CD4-positive, alpha-beta T cell treated with Interleukin-6 for 4 hours (primary cell): ENCODE measurements at regions not wholly inside any gene's neighbourhood (a gene's known extent, or its start where the extent isn't known, plus 50 kb on each side); places are given as distances from the start of the nearest gene placed in this dataset.
A peak's percentile ranks its signal among the peaks of the same experiment; 100 is the strongest.
"Not testable (repeated sequence)": the region's sequence is repeated elsewhere in the genome, so short reads cannot be mapped to it uniquely, and the experiment has no call there.

Experiments used
- DNase-seq: peaks from one replicate; pipeline ENCODE4 v3.0.0-alpha.2; 2020; ENCODE audit warnings: mixed read lengths

GRCh38 chr1:31485166-31485565 is 72.2 kb downstream of the SERINC2 start:
- no peak for DNase-seq

GRCh38 chr1:31487143-31487542 is 74.1 kb downstream of the SERINC2 start:
- no peak for DNase-seq

- no peak for DNase-seq
Measured at GRCh38 chr1:31487721-31488293, 74.8 kb downstream of the SERINC2 start.

GRCh38 chr1:31488528-31488927 is 75.5 kb downstream of the SERINC2 start:
- DNase-seq = no peak

GRCh38 chr1:31489575-31489974 is 76.6 kb downstream of the SERINC2 start:
- DNase-seq = not testable (repeated sequence)

GRCh38 chr1:31490596-31490995 is 77.6 kb downstream of the SERINC2 start:
- not testable (repeated sequence) for DNase-seq

GRCh38 chr1:31495351-31495750 is 81.0 kb upstream of the TINAGL1 start:
- not testable (repeated sequence) for DNase-seq

GRCh38 chr1:31495770-31496169 is 80.5 kb upstream of the TINAGL1 start:
- not testable (repeated sequence) for DNase-seq

GRCh38 chr1:31497601-31498000 is 78.7 kb upstream of the TINAGL1 start:
- DNase-seq = no peak

- DNase-seq = no peak
Measured at GRCh38 chr1:31498376-31499040, 77.8 kb upstream of the TINAGL1 start.

GRCh38 chr1:31501505-31501904 is 74.8 kb upstream of the TINAGL1 start:
- no peak for DNase-seq

GRCh38 chr1:31502253-31502652 is 74.1 kb upstream of the TINAGL1 start:
- no peak for DNase-seq

- no peak for DNase-seq
Measured at GRCh38 chr1:31502926-31503511, 73.3 kb upstream of the TINAGL1 start.

GRCh38 chr1:31503570-31503969 is 72.7 kb upstream of the TINAGL1 start:
- no peak for DNase-seq

- DNase-seq = no peak
Measured at GRCh38 chr1:31504001-31504400, 72.3 kb upstream of the TINAGL1 start.

- DNase-seq = peak; percentile 3
Measured at GRCh38 chr1:31505911-31506497, 70.3 kb upstream of the TINAGL1 start.

GRCh38 chr1:31507221-31507620 is 69.1 kb upstream of the TINAGL1 start:
- DNase-seq = no peak

GRCh38 chr1:31507676-31508530 is 68.4 kb upstream of the TINAGL1 start:
- no peak for DNase-seq

- no peak for DNase-seq
Measured at GRCh38 chr1:31509124-31510072, 66.9 kb upstream of the TINAGL1 start.

- DNase-seq = no peak
Measured at GRCh38 chr1:31510304-31510703, 66.0 kb upstream of the TINAGL1 start.

GRCh38 chr1:31510853-31511789 is 65.2 kb upstream of the TINAGL1 start:
- no peak for DNase-seq
